HG02973 (cell line): ENCODE measurements at regions not wholly inside any gene's neighbourhood (a gene's known extent, or its start where the extent isn't known, plus 50 kb on each side); places are given as distances from the start of the nearest gene placed in this dataset.

ENCODE experiments used
- ATAC-seq: cut with Tn5 transposase; IDR thresholded peaks from one replicate; pipeline ENCODE4 v1.9.1; 2021; ENCODE audit warnings: moderate library complexity; ENCODE audit not compliant: unreplicated experiment

- no peak for ATAC-seq
Observed at GRCh38 chr16:86016201-86016965, 117.4 kb downstream of the IRF8 start.

GRCh38 chr16:86018071-86018470 lies 119.1 kb downstream of the IRF8 start:
- no peak for ATAC-seq

GRCh38 chr16:86018487-86018886 lies 119.5 kb downstream of the IRF8 start:
- ATAC-seq = no peak

- ATAC-seq = no peak
Observed at GRCh38 chr16:86018941-86019340, 120.0 kb downstream of the IRF8 start.

- no peak for ATAC-seq
Observed at GRCh38 chr16:86019446-86020047, 120.6 kb downstream of the IRF8 start.

- ATAC-seq = no peak
Observed at GRCh38 chr16:86020971-86021370, 122.0 kb downstream of the IRF8 start.

- ATAC-seq = no peak
Observed at GRCh38 chr16:86022381-86022960, 123.5 kb downstream of the IRF8 start.

- ATAC-seq = no peak
Observed at GRCh38 chr16:86024210-86024609, 125.2 kb downstream of the IRF8 start.

- ATAC-seq = no peak
Observed at GRCh38 chr16:86025706-86026105, 126.7 kb downstream of the IRF8 start.

GRCh38 chr16:86026171-86026910 lies 127.4 kb downstream of the IRF8 start:
- no peak for ATAC-seq

- no peak for ATAC-seq
Observed at GRCh38 chr16:86026916-86027315, 128.0 kb downstream of the IRF8 start.

- no peak for ATAC-seq
Observed at GRCh38 chr16:86027373-86028126, 128.6 kb downstream of the IRF8 start.

GRCh38 chr16:86029131-86029741 lies 130.3 kb downstream of the IRF8 start:
- no peak for ATAC-seq

- ATAC-seq = no peak
Observed at GRCh38 chr16:86030116-86030515, 131.2 kb downstream of the IRF8 start.

- ATAC-seq = no peak
Observed at GRCh38 chr16:86031141-86031678, 132.2 kb downstream of the IRF8 start.

- no peak for ATAC-seq
Observed at GRCh38 chr16:86033016-86033474, 134.1 kb downstream of the IRF8 start.

- ATAC-seq = no peak
Observed at GRCh38 chr16:86033971-86034370, 135.0 kb downstream of the IRF8 start.

GRCh38 chr16:86034421-86034919 lies 135.5 kb downstream of the IRF8 start:
- no peak for ATAC-seq

GRCh38 chr16:86035906-86036305 lies 136.9 kb downstream of the IRF8 start:
- no peak for ATAC-seq
